ENCODE measurements at regions not wholly inside any gene's neighbourhood (a gene's known extent, or its start where the extent isn't known, plus 50 kb on each side); places are given as distances from the start of the nearest gene placed in this dataset.

GRCh38 chr13:50631041-50631440, 212.5 kb downstream of the DLEU7 start:
- no peak for TF ChIP-seq CTCF (IDR thresholded peaks at IDR 0.05)
- TF ChIP-seq EZH2 (IDR thresholded peaks at IDR 0.05; ENCODE audit: borderline replicate concordance, insufficient read depth, low read depth, low read length, poor library complexity, severe bottlenecking), result no peak
